DND-41 (cell line): ENCODE measurements at regions not wholly inside any gene's neighbourhood (a gene's known extent, or its start where the extent isn't known, plus 50 kb on each side); places are given as distances from the start of the nearest gene placed in this dataset.
A peak's percentile ranks its signal among the peaks of the same experiment; 100 is the strongest.

Experiments used
- ATAC-seq: fragments of 200-7000 bp; cut with Tn5 transposase; 3 replicates; pipeline ENCODE4 v1.9.1; 2021; ENCODE audit warnings: low read depth; ENCODE audit not compliant: insufficient read depth
- DNase-seq: peaks from one replicate; pipeline ENCODE4 v3.0.0-alpha.2; 2020
- H2AFZ ChIP-seq: 2 replicates; pipeline ENCODE4 v1.6.0; 2012; ENCODE audit warnings: low read depth, low read length
- H3K27ac ChIP-seq: 2 replicates; pipeline ENCODE4 v1.5.1; 2012; ENCODE audit warnings: low read length, inconsistent platforms
- H3K27me3 ChIP-seq: fragments of 200-600 bp; sonication (generic); 2 replicates; pipeline ENCODE4 v1.6.0; 2012; ENCODE audit warnings: low read length, mild to moderate bottlenecking, inconsistent platforms; ENCODE audit not compliant: insufficient read depth, poor library complexity
- H3K36me3 ChIP-seq: 2 replicates; pipeline ENCODE4 v1.5.1; 2012; ENCODE audit warnings: low read length, inconsistent platforms; ENCODE audit not compliant: insufficient read depth
- H3K4me1 ChIP-seq: 2 replicates; pipeline ENCODE4 v1.5.1; 2012; ENCODE audit warnings: mild to moderate bottlenecking, low read length; ENCODE audit not compliant: insufficient read depth
- H3K4me2 ChIP-seq: 2 replicates; pipeline ENCODE4 v1.6.0; 2012; ENCODE audit warnings: mild to moderate bottlenecking, moderate library complexity, low read length, inconsistent platforms; ENCODE audit not compliant: insufficient read depth
- H3K4me3 ChIP-seq, 2 experiments: fragments of 200-600 bp in 1 of 2; shearing (Covaris generic) in 1 of 2; 2 replicates each; pipeline ENCODE4 v1.5.1; 2012 to 2016; ENCODE audit warnings: inconsistent platforms in 2 of 2, low read length in 2 of 2, mild to moderate bottlenecking in 2 of 2, low read depth in 1 of 2, moderate library complexity in 1 of 2
- H3K79me2 ChIP-seq: 2 replicates; pipeline ENCODE4 v1.6.0; 2012; ENCODE audit warnings: low read length, inconsistent platforms; ENCODE audit not compliant: insufficient read depth
- H3K9ac ChIP-seq: 2 replicates; pipeline ENCODE4 v1.6.0; 2012; ENCODE audit warnings: low read depth, mild to moderate bottlenecking, inconsistent platforms, low read length, moderate library complexity
- H3K9me3 ChIP-seq: 2 replicates; pipeline ENCODE4 v1.5.1; 2012; ENCODE audit warnings: low read length, moderate library complexity, mild to moderate bottlenecking, inconsistent platforms; ENCODE audit not compliant: insufficient read depth, severe bottlenecking
- H4K20me1 ChIP-seq: 2 replicates; pipeline ENCODE4 v1.6.0; 2012; ENCODE audit warnings: low read length; ENCODE audit not compliant: insufficient read depth
- CTCF ChIP-seq: IDR thresholded peaks from 2 replicates; pipeline ENCODE4 v1.5.1; 2012; ENCODE audit warnings: borderline replicate concordance, low read length, moderate library complexity, mild to moderate bottlenecking; ENCODE audit not compliant: poor library complexity, severe bottlenecking; ENCODE audit errors: extremely low read depth
- EZH2 ChIP-seq: IDR thresholded peaks from 3 replicates; pipeline ENCODE4 v1.6.1; 2012; ENCODE audit warnings: borderline replicate concordance, low read depth, mild to moderate bottlenecking, moderate library complexity, low read length, inconsistent platforms; ENCODE audit not compliant: severe bottlenecking

DNA sequence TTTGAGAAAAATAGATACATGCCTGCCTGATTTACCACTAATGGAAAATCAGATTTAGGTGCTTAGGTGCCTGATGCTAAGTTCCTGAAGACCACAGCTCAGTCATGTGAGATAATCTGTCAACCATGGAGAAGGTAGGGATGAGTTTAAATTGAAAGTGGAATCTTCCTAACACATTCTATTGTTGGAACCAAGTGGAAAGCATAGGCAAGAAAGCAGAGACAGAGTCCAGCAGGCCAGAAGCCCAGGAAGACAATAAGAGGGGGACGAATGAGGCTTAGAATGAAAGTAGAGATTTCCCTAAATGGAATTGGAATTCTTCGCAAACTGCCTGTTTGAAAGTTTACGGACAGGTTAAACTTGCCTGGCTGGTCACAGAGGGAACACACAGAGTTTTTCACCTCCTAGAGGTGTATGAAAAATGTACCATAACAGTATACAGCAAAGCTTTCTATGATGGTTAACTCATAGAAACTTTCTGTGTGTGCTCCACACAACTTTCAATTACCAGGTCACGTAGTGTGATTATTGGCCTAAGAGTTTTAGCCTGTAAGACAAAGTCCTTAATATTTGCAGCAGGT is 453.8 kb upstream of the KCNMB2 start:
- H3K27me3 ChIP-seq: no peaks in the 10 kb centered on the region
- no peaks in the 10 kb centered on the region for H3K36me3 ChIP-seq
- ATAC-seq: no peak
- no peak for TF ChIP-seq EZH2
- no peak for TF ChIP-seq CTCF
- no peak overlapping the region for H3K4me3 ChIP-seq
- H3K4me2 ChIP-seq: no peak overlapping the region
- no peak overlapping the region for H3K27ac ChIP-seq
- peaks cover 44% of the 10 kb centered on the region for H3K4me1 ChIP-seq
- no peak for DNase-seq
- no peak overlapping the region for H2AFZ ChIP-seq
- no peaks in the 10 kb centered on the region for H3K9me3 ChIP-seq
- H3K9ac ChIP-seq: no peak overlapping the region
- no peaks in the 10 kb centered on the region for H4K20me1 ChIP-seq
- H3K79me2 ChIP-seq: no peaks in the 10 kb centered on the region

DNA sequence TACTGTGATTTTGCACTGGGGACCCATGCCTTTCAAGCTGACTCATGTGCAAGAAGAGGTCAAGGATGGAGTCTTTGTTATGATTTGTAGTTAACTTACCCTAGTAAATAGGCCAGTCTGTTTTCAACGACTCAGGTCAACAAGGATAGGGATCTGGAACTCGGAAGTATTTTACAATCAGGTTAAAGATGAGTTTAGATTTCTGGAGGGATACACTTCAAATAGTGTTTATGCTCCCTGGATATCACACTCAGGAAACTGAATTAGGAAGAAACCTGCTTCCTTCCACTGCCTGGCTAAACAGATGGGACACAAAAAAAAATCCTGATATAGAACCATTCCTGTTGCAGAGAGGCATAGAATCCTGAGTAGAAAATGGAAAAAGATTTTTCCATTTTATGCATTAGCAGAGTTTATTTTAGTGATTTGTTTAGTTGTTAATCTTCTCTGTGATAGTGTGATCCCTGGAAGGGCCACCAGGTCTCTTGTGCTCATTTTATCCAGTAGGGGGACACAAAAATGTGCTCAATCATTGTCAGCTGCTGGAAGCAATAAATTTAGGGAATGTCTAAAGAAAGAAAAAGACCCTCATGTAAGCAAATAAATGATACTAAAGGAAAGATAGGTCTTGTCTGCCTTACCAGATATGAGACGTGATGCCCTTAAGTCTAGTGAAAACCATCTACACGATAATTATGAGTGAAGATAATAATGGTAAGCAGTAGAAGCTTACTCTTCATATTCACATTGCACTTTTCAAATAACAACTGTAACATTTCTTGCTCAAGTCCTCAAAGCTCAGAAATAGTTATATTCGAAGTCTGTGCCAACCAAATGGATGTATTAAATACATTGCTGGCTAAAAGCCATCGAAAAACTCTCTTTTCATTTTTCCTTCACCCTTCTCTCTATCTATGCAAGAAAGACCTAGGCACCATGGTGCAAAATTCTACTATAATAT is 452.1 kb upstream of the KCNMB2 start:
- H3K36me3 ChIP-seq: no peaks in the 10 kb centered on the region
- peak overlapping the region in 1 of 2 experiments; percentile 10; a peak in 1 of 4 replicates for H3K4me3 ChIP-seq
- H3K9ac ChIP-seq: peak overlapping the region; percentile 6; the same call in 1 of the 2 replicates
- no peaks in the 10 kb centered on the region for H3K9me3 ChIP-seq
- TF ChIP-seq EZH2: no peak
- peak; percentile 73 for TF ChIP-seq CTCF
- peak overlapping the region; percentile 57 for H3K4me2 ChIP-seq
- no peaks in the 10 kb centered on the region for H3K79me2 ChIP-seq
- no peaks in the 10 kb centered on the region for H4K20me1 ChIP-seq
- peak; percentile 51 for ATAC-seq
- H3K4me1 ChIP-seq: peaks cover 44% of the 10 kb centered on the region
- peak; percentile 22 for DNase-seq
- H2AFZ ChIP-seq: peak overlapping the region; percentile 3; the same call in 1 of the 2 replicates
- no peaks in the 10 kb centered on the region for H3K27me3 ChIP-seq
- peak overlapping the region; percentile 52 for H3K27ac ChIP-seq

DNA sequence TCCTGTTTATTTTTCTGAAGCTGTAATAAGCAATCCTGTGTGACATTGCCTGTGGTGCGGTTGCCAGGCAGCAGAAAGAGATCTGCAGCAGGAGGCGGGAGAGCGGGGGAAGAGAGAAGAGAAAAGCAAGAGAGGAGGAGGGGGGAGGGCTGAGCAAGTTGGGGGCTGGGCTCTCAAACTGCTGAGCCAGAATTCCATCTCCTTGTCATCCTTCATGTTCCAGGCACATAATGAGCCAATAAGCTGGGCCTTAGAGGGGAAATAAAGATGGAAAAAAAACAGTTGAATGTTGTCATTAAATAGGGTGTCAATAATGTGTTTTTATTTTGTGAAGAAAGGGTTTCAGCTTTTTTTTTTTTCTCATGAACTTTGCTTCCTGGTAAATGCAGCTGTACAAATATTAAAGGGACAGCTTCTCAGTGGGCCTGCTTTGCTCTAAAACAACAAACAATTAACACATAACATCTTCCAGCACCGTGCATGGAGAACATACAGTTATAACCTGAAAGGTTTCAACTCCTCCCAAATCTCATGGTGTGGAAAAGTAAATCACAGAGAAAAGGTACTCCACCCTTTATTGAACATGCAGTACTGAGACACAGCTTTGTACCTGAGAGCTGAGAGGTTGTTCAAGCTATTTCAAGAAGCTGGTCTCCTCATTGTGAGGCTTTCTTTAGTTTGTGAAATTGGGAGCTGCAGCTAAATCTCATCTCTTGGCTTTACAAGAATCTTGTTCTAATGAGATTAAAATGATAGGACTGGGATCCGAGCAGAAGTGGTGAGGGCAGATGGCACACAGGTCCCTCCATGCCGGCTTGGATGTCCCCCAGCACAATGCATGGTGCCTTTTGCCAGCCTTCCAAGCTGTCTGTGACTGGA is 451.1 kb upstream of the KCNMB2 start:
- Histone ChIP-seq H3K79me2 (no peaks in the 10 kb centered on the region), H3K27me3 (no peaks in the 10 kb centered on the region), H3K9me3 (no peaks in the 10 kb centered on the region), H3K4me1 (peaks cover 39% of the 10 kb centered on the region), H4K20me1 (no peaks in the 10 kb centered on the region), H2AFZ (peak overlapping the region; percentile 67), H3K4me3 (0 out of 4 replicates have a peak overlapping the region, but pooled peaks of 1 of the 2 experiments have one; percentile 8), H3K9ac (peak overlapping the region; percentile 34), H3K4me2 (peak overlapping the region; percentile 57), H3K36me3 (no peaks in the 10 kb centered on the region), H3K27ac (peak overlapping the region; percentile 74)
- TF ChIP-seq CTCF: no peak
- no peak for TF ChIP-seq EZH2
- peak; percentile 92 for ATAC-seq
- DNase-seq: peak; percentile 82
